Thyroid gland (tissue), 4 donors: ENCODE measurements at regions not wholly inside any gene's neighbourhood (a gene's known extent, or its start where the extent isn't known, plus 50 kb on each side); places are given as distances from the start of the nearest gene placed in this dataset.

Experiments
- CTCF ChIP-seq, 6 experiments: fragments of 200-600 bp in 3 of 6; fragments of 450-650 bp in 3 of 6; sonication (generic) in 3 of 6; IDR thresholded peaks; one replicate each; pipeline ENCODE4 v1.5.1; 2016 to 2019; ENCODE audit warnings: antibody characterized with exemption in 6 of 6, mild to moderate bottlenecking in 2 of 6, inconsistent platforms in 1 of 6, moderate library complexity in 1 of 6
- POLR2A ChIP-seq, 2 donors: fragments of 450-650 bp; IDR thresholded peaks; one replicate each; pipeline ENCODE4 v1.6.1; 2017; ENCODE audit warnings: antibody characterized with exemption in 2 of 2, mild to moderate bottlenecking in 2 of 2, moderate library complexity in 1 of 2

- TF ChIP-seq CTCF (IDR thresholded peaks at IDR 0.05) (no peak), POLR2A (IDR thresholded peaks at IDR 0.05) (no peak)
Observed at GRCh38 chr2:222050981-222051380, 247.8 kb downstream of the PAX3 start.
